ENCODE measurements at regions not wholly inside any gene's neighbourhood (a gene's known extent, or its start where the extent isn't known, plus 50 kb on each side); places are given as distances from the start of the nearest gene placed in this dataset.

GRCh38 chr1:235025422-235025984 is 103.1 kb downstream of the TOMM20 start:
- TF ChIP-seq RAD21 (IDR thresholded peaks at IDR 0.05; ENCODE audit: low read depth) (no peak), CEBPB (IDR thresholded peaks at IDR 0.05) (no peak), TAF1 (IDR thresholded peaks at IDR 0.05; ENCODE audit: low read depth) (no peak), TEAD4 (IDR thresholded peaks at IDR 0.05) (no peak), NFIC (IDR thresholded peaks at IDR 0.05) (no peak), YY1 (IDR thresholded peaks at IDR 0.05; ENCODE audit: low read depth) (no peak), EGR1 (IDR thresholded peaks at IDR 0.05) (no peak)
- TF ChIP-seq, protein P1, sequence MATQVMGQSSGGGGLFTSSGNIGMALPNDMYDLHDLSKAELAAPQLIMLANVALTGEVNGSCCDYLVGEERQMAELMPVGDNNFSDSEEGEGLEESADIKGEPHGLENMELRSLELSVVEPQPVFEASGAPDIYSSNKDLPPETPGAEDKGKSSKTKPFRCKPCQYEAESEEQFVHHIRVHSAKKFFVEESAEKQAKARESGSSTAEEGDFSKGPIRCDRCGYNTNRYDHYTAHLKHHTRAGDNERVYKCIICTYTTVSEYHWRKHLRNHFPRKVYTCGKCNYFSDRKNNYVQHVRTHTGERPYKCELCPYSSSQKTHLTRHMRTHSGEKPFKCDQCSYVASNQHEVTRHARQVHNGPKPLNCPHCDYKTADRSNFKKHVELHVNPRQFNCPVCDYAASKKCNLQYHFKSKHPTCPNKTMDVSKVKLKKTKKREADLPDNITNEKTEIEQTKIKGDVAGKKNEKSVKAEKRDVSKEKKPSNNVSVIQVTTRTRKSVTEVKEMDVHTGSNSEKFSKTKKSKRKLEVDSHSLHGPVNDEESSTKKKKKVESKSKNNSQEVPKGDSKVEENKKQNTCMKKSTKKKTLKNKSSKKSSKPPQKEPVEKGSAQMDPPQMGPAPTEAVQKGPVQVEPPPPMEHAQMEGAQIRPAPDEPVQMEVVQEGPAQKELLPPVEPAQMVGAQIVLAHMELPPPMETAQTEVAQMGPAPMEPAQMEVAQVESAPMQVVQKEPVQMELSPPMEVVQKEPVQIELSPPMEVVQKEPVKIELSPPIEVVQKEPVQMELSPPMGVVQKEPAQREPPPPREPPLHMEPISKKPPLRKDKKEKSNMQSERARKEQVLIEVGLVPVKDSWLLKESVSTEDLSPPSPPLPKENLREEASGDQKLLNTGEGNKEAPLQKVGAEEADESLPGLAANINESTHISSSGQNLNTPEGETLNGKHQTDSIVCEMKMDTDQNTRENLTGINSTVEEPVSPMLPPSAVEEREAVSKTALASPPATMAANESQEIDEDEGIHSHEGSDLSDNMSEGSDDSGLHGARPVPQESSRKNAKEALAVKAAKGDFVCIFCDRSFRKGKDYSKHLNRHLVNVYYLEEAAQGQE (IDR thresholded peaks at IDR 0.05; ENCODE audit: low read depth), result no peak
- TF ChIP-seq, protein P2, sequence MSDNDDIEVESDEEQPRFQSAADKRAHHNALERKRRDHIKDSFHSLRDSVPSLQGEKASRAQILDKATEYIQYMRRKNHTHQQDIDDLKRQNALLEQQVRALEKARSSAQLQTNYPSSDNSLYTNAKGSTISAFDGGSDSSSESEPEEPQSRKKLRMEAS (IDR thresholded peaks at IDR 0.05), result no peak
- TF ChIP-seq, protein P3, sequence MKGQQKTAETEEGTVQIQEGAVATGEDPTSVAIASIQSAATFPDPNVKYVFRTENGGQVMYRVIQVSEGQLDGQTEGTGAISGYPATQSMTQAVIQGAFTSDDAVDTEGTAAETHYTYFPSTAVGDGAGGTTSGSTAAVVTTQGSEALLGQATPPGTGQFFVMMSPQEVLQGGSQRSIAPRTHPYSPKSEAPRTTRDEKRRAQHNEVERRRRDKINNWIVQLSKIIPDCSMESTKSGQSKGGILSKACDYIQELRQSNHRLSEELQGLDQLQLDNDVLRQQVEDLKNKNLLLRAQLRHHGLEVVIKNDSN (IDR thresholded peaks at IDR 0.05), result no peak

DNA sequence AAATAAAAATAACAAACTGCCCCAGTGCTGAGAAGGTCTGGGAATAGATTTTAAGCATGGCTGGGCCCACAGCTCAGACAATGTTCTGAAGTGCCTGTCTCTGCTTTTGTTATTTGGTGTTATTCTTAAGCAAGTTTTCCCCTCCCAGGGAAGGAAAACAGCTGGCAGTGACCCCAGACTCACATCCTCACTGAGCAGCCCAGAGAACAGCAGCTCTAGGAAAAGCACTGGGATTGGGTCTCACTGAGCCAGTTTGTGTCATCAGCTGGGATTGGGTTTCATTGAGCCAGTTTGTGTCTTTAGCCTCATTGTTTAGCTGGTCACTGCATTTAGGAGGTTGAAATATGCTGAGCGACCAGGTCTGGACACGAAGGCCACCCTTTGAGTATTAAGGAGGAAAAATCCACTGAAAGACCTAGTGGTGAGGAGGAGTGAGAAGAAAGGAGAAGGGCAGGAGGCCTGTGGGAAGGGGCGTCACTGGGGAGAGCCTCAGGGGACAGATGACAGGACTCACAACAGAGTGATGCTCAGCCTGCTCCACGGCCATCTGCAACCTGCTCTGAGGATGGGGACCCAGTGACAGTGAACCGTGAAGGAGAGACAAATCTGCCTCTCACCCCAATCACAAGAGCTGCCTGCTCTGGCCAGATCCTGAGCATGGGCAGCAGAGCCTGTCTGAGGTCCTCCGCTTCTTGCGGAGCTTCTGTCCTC is 103.8 kb downstream of the TOMM20 start:
- TF ChIP-seq, protein P3 (IDR thresholded peaks at IDR 0.05), result no peak
- TF ChIP-seq RAD21 (IDR thresholded peaks at IDR 0.05; ENCODE audit: low read depth), result no peak
- no peak for TF ChIP-seq TCF12 (IDR thresholded peaks at IDR 0.05; ENCODE audit: low read depth)
- TF ChIP-seq, protein P2 (IDR thresholded peaks at IDR 0.05), result no peak
- TF ChIP-seq, protein P1 (IDR thresholded peaks at IDR 0.05; ENCODE audit: low read depth), result no peak
- TF ChIP-seq EGR1 (IDR thresholded peaks at IDR 0.05), result no peak
- no peak for TF ChIP-seq EP300 (IDR thresholded peaks at IDR 0.05; ENCODE audit: borderline replicate concordance)
- no peak for TF ChIP-seq TAF1 (IDR thresholded peaks at IDR 0.05; ENCODE audit: low read depth)
- no peak for TF ChIP-seq FOXM1 (IDR thresholded peaks at IDR 0.05; ENCODE audit: borderline replicate concordance, low read depth)

DNA sequence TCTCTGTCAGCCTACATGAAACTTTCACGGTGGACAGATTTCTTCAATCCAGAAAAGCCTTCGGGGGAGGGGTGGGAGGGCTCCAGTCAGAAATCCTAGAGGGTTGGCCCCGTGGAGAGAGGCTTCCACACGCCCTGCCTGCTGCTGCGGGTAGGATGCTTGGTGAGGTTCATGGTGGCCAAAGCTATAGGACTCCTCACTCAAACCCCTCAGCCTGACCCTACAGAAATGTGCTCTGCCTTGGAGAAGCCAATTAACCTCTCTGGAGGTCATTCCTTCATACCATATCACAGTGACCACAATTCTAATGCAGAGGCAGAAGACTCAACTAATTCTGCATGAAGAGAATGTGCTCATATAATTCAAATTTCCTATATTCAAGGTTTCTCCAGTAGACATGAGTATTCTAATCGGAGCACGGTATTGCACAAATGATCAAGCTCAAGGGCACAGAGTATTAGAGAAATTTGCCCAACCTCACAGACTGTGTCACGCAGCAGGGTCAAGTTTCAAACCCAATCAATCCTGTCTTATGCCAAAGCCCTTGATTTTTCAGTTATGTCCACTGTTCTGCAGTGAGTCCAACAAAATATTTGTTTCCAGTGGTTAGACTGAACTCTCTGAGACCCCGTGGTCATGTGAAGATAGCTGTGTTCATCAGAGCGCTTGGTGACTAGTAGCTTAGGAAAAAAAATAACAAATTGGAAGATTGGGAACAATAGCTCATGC is 104.8 kb downstream of the TOMM20 start:
- TF ChIP-seq TCF12 (IDR thresholded peaks at IDR 0.05; ENCODE audit: low read depth) (no peak), NFIC (IDR thresholded peaks at IDR 0.05) (no peak), EP300 (IDR thresholded peaks at IDR 0.05; ENCODE audit: borderline replicate concordance) (no peak), CREB1 (IDR thresholded peaks at IDR 0.05; ENCODE audit: low read depth) (no peak), TEAD4 (IDR thresholded peaks at IDR 0.05) (no peak), TAF1 (IDR thresholded peaks at IDR 0.05; ENCODE audit: low read depth) (no peak), YY1 (IDR thresholded peaks at IDR 0.05; ENCODE audit: low read depth) (no peak), RAD21 (IDR thresholded peaks at IDR 0.05; ENCODE audit: low read depth) (no peak), FOXM1 (IDR thresholded peaks at IDR 0.05; ENCODE audit: borderline replicate concordance, low read depth) (no peak), ZBTB7A (IDR thresholded peaks at IDR 0.05; ENCODE audit: low read depth) (no peak), CEBPB (IDR thresholded peaks at IDR 0.05) (no peak), EGR1 (IDR thresholded peaks at IDR 0.05) (no peak)
- TF ChIP-seq, protein P2 (IDR thresholded peaks at IDR 0.05), result no peak
- TF ChIP-seq, protein P1 (IDR thresholded peaks at IDR 0.05; ENCODE audit: low read depth), result no peak
- TF ChIP-seq, protein P3 (IDR thresholded peaks at IDR 0.05), result no peak
